ENCODE measurements at regions not wholly inside any gene's neighbourhood (a gene's known extent, or its start where the extent isn't known, plus 50 kb on each side); places are given as distances from the start of the nearest gene placed in this dataset.
A peak's percentile ranks its signal among the peaks of the same experiment; 100 is the strongest.

DNA sequence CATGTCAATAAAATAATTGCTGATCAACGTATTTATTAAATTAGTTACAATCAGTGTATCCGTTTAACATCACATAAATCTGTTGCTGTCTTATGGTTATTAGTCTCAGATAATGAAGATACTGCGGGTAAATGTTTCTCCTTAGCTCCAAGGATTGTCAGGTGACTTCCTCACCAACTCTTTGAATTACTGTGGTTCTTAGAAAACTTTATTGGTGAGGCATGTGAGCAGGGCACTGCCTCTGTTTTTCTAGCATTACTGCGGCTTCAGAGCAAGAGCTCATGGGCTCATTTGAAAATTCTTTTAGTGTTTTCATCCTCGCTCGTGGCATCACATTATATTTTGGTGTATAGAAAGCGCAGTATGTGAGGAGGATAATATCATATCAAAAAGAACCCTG is 555.9 kb downstream of the LMO4 start:
- DNase-seq (ENCODE audit: low read depth), result no peak
- TF ChIP-seq, protein P1, sequence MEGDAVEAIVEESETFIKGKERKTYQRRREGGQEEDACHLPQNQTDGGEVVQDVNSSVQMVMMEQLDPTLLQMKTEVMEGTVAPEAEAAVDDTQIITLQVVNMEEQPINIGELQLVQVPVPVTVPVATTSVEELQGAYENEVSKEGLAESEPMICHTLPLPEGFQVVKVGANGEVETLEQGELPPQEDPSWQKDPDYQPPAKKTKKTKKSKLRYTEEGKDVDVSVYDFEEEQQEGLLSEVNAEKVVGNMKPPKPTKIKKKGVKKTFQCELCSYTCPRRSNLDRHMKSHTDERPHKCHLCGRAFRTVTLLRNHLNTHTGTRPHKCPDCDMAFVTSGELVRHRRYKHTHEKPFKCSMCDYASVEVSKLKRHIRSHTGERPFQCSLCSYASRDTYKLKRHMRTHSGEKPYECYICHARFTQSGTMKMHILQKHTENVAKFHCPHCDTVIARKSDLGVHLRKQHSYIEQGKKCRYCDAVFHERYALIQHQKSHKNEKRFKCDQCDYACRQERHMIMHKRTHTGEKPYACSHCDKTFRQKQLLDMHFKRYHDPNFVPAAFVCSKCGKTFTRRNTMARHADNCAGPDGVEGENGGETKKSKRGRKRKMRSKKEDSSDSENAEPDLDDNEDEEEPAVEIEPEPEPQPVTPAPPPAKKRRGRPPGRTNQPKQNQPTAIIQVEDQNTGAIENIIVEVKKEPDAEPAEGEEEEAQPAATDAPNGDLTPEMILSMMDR (conservative IDR thresholded peaks at IDR 0.05; ENCODE audit: low read depth, low read length), result no peak
- H3K4me3 ChIP-seq (ENCODE audit: low read depth, low read length), result no peak overlapping the region

DNA sequence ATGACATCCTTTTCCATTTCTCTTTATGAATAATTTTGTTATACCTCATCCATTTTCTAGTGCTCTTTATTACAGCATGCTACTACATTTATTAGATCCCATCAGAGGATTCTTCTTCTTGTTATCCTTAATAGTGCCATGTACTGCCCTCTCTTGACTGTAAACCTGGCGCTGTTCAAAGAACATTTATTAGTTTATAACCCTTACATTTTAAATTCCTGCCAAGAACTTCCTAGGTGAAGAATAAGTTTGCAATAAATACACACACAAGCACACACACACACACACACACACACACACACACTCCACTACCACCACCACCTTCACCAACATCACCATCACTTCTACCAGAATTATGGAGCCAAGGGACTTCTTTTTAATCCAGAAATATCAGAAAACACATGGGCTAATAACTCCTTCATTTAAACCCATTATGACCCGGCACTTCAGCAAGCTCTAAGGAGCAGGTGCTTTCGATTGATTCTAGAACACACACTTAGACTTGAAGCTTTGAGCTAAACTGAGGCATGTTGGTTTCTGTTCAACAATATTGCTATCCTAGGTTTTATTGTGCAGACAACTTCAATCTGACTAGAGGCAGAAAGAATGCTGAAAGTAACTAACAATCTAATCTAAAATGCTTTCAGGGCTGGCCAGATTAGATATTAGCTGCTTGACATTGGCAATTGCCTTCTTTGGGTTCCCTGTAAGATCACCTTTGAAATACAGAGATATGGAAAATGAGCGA is 556.8 kb downstream of the LMO4 start:
- no peak for DNase-seq (ENCODE audit: low read depth)
- TF ChIP-seq, protein P1 (conservative IDR thresholded peaks at IDR 0.05; ENCODE audit: low read depth, low read length), result no peak
- H3K4me3 ChIP-seq (ENCODE audit: low read depth, low read length), result no peak overlapping the region

DNA sequence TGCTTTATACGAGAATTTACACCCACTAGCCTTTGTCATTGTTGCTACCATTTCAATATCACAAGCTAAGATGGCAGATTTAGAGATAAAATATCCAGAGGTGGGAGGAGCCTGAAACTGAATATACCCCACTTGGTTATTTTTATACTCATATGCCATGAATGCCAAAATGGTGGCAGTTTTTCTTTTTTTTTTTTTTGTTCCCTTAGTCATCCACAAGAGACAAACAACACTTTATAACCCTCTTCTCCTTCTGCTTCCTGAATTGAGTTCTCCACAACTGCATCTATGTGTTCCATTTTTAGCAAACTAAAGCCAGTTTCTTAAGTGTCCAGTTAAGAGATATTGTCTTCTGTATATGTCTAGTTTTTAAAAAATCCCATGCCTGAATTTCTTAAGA is 558.4 kb downstream of the LMO4 start:
- TF ChIP-seq, protein P1 (conservative IDR thresholded peaks at IDR 0.05; ENCODE audit: low read depth, low read length), result no peak
- H3K4me3 ChIP-seq (ENCODE audit: low read depth, low read length), result no peak overlapping the region
- no peak for DNase-seq (ENCODE audit: low read depth)

DNA sequence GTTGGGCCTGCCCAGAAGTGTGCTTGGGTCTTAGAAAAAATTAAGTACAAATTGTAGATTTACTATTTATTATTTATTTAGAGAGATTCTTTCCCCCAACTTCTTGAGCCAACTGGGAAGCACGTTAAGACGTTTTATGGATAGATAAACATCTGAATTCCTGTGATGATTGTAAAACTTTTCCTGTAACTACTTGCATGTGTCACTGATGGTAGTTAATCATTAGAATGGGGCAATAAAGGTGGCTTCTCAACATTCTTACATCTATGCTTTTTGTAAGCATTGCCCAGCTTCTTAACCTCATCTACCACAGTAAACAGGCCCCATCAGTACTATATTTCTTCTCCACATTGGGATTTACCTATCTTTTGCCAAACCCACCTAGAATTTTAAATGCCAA is 559.8 kb downstream of the LMO4 start:
- TF ChIP-seq, protein P1 (conservative IDR thresholded peaks at IDR 0.05; ENCODE audit: low read depth, low read length), result no peak
- DNase-seq (ENCODE audit: low read depth), result peak; percentile 48

DNA sequence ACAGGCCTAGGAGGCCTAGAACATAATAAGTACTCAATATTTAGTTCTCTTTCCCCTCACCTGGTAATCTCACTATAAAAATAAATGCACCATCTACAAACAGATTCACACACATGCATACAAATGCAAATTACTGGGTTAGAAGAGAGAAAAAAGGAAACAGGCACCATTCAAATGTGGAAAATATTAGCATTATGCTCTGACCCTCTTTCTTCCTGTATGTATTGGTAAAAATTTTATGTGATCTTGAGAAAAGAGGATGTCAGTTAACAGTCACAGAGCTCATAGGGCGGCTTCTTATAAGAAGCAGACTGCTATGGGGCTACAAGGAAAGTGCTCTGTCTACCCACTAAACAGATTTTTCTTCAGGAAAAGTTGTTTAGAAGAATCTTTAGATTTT is 565.4 kb downstream of the LMO4 start:
- DNase-seq (ENCODE audit: low read depth), result no peak
- TF ChIP-seq, protein P1 (conservative IDR thresholded peaks at IDR 0.05; ENCODE audit: low read depth, low read length), result no peak
- no peak overlapping the region for H3K4me3 ChIP-seq (ENCODE audit: low read depth, low read length)

More for the DNA sequence above, 559.8 kb downstream of the LMO4 start:
- H3K4me3 ChIP-seq (ENCODE audit: low read depth, low read length), result no peak overlapping the region

DNA sequence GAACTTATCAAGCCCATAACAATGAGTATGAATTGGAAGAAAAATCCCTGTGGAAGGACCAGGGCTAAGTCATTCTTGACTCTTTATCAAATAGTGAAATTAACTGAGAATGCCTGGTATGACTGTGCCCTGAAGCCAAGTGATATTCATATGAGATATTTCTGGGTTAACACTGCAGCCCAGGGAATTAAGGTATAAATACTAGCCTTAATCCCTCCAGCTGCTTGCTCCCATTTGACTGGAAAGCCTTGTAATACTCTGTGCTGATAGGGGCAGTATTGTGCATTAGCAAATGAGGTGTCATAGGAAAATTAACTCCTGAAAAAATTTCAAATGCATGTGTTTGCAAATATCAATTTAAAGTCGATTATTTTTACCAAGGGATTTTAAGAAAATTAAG is 568.8 kb downstream of the LMO4 start:
- H3K4me3 ChIP-seq (ENCODE audit: low read depth, low read length), result no peak overlapping the region
- TF ChIP-seq, protein P1 (conservative IDR thresholded peaks at IDR 0.05; ENCODE audit: low read depth, low read length), result no peak
- DNase-seq (ENCODE audit: low read depth), result no peak

DNA sequence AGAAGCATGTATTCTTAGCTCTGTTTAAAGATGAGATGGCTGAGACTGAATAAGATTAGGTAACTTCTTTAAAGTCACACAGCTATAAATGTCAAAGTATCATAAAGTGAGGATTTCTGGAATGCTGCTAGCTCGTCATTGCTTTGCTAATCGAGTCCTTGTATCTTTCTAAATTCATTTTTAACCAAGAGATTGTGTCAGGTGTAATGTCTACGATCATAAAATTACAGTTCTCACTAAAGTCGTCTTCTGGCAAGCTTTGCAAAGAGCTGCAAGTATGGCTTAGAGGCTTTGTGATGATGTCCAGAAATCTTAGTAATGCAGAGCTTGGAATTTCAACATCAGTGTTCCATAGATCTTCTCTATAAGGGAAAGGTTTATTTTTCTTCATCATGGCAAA is 569.8 kb downstream of the LMO4 start:
- TF ChIP-seq, protein P1 (conservative IDR thresholded peaks at IDR 0.05; ENCODE audit: low read depth, low read length), result no peak

More for the DNA sequence above, 569.8 kb downstream of the LMO4 start:
- H3K4me3 ChIP-seq (ENCODE audit: low read depth, low read length), result no peak overlapping the region
- DNase-seq (ENCODE audit: low read depth), result no peak
